C4-2B (cell line): ENCODE measurements at regions not wholly inside any gene's neighbourhood (a gene's known extent, or its start where the extent isn't known, plus 50 kb on each side); places are given as distances from the start of the nearest gene placed in this dataset.

Experiments used
- H3K27ac ChIP-seq: fragments of 450-650 bp; 2 replicates; pipeline ENCODE4 v1.5.1; 2017
- ZFX ChIP-seq: fragments of 450-650 bp; IDR thresholded peaks from 2 replicates; pipeline ENCODE4 v1.6.1; 2017
- TF ChIP-seq, protein P1 (sequence below): fragments of 450-650 bp; conservative IDR thresholded peaks from 2 replicates; pipeline ENCODE4 v1.5.1; 2017; ENCODE audit warnings: mild to moderate bottlenecking

GRCh38 chr22:48340727-48341709 is 1486.7 kb downstream of the BRD1 start:
- no peak overlapping the region for H3K27ac ChIP-seq
- TF ChIP-seq, protein P1, sequence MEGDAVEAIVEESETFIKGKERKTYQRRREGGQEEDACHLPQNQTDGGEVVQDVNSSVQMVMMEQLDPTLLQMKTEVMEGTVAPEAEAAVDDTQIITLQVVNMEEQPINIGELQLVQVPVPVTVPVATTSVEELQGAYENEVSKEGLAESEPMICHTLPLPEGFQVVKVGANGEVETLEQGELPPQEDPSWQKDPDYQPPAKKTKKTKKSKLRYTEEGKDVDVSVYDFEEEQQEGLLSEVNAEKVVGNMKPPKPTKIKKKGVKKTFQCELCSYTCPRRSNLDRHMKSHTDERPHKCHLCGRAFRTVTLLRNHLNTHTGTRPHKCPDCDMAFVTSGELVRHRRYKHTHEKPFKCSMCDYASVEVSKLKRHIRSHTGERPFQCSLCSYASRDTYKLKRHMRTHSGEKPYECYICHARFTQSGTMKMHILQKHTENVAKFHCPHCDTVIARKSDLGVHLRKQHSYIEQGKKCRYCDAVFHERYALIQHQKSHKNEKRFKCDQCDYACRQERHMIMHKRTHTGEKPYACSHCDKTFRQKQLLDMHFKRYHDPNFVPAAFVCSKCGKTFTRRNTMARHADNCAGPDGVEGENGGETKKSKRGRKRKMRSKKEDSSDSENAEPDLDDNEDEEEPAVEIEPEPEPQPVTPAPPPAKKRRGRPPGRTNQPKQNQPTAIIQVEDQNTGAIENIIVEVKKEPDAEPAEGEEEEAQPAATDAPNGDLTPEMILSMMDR, result no peak
- no peak for TF ChIP-seq ZFX

DNA sequence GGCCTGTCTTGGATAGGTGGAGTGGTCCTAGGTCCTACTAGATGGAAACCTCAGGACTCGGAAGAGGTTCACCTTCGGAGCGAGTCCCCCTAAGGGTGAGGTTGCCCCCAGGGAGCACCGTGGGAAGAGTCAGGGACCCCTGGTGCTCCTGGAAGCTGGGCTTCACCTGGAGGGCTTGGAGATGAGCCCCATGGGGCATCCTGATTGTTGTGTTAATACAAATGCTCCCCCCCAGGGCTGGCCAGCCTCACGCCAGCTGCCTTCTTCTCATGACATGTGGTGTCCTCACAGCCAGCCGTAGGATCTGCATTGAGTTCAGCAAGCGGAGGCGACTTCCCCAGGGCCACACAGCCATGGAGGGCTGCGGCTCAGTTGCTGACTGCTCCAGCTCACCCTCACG is 1487.5 kb downstream of the BRD1 start:
- no peak for TF ChIP-seq ZFX
- TF ChIP-seq, protein P1, result no peak
- H3K27ac ChIP-seq, result no peak overlapping the region

DNA sequence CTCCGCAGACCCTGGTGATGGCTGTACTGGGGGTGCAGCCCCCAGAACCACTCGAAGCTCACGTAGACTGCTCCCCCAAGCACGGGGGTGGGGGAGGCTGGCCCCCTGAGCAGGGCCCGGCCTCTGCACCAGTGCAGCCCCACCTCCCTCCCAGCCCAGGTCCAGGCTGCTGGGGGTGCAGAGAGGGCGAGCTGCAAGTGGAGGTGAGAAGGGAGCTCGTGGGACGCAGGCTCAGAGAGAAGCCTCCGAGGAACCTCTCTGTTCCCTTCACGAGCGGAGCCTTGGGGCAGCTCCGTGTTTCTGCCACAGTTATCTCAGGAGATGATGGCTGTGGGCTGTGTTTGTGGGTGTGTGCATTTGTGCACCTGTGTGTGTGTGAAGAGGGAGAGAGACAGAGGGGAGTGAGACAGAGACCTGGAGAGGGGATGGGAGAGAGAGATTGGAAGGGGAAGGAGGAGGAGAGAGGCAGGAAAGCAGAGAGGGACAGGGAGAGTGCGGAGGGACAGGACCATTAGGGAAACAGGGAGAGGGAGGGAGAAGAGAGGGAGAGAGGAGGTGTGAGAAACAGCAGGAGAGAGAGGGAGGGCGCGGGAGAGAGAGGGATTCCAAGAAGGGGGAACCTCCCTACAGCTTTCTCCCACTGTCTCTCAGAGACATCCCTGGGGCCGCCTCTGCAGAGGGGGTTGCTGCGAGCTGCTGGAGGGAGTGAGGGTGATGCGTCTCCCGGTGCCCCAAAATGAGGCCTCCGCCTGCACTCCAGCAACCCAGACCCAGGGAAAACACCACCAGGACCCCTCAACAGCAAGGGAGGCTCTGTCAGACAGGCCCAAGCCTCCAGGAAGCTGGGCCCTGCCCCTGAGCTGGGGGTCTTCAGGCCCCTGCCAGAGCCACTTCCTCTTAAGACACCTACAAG is 1488.6 kb downstream of the BRD1 start:
- no peak overlapping the region for H3K27ac ChIP-seq
- no peak for TF ChIP-seq ZFX
- TF ChIP-seq, protein P1, result no peak

GRCh38 chr22:48337957-48338792 is 1489.5 kb downstream of the BRD1 start:
- TF ChIP-seq, protein P1, result no peak
- no peak for TF ChIP-seq ZFX
- no peak overlapping the region for H3K27ac ChIP-seq

DNA sequence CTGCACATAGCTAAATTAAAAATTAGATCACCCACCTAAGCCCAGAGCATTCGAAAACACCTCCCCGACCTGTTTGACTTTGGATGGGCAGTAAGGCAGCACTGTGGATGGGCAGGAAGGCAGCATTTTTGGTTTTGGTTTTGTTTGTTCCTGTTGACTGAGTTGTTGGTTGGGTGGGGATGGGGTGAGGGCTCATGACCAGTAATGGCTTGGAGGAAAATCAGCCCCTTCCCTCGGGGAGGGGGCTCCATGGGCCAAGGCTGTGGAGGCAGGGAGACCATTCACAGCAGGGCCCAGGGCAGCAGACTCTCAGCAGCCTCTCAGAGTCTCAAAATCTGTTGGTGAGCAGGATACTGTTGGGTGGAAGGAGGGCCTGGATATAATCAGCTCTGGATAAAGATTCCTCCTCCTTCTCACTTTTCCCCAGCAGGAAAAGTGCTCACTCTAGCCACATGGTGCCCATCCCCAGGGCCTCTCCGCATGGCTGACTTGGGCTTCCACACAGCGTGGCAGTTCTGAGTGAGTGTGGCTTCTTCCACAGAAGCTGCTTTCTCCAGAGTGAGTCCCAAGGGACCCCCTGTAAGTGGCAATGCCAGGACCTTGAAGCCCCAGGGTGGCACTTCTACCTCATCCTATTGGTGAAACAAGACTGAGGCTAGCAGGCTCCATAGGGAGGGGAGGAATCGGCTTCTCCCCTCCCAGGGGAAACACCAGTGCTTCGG is 1491.2 kb downstream of the BRD1 start:
- TF ChIP-seq, protein P1, result no peak
- TF ChIP-seq ZFX, result no peak

DNA sequence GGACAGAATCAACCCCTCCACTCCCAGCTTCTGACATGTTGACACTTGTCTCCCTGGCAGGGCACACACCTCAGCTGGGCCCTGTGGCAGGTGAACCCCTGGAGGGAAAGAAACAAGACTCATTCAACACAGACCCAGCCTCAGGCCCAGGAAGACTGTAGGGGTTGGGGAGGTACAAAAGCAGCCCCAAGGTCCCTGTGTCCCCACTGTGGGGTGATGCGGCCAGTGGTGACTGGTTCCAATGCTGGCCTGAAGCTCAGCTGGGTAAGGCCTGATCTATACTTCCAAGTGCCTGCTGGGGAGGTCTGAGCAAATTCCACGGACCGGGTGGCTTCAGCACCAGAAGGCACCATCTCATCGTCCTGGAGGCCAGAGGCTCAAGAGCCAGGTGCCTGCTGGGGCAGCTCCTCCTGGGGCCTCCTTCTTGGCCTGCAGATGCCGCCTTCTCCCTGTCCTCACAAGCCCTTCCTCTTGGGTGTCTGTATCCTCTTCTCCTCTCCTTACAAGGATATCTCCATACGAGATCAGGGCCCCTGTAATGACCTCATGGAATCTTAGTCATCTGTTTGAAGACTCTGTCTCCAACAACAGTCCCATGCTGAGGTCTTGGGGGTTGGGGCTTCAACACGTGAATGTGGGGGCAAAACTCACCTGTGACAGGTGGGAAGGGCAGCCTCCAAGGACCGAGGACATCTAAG is 1492.1 kb downstream of the BRD1 start:
- H3K27ac ChIP-seq, result no peak overlapping the region
- TF ChIP-seq, protein P1, result no peak
- TF ChIP-seq ZFX, result no peak

More for the DNA sequence above, 1491.2 kb downstream of the BRD1 start:
- H3K27ac ChIP-seq, result no peak overlapping the region
